ENCODE measurements at regions not wholly inside any gene's neighbourhood (a gene's known extent, or its start where the extent isn't known, plus 50 kb on each side); places are given as distances from the start of the nearest gene placed in this dataset.

DNA sequence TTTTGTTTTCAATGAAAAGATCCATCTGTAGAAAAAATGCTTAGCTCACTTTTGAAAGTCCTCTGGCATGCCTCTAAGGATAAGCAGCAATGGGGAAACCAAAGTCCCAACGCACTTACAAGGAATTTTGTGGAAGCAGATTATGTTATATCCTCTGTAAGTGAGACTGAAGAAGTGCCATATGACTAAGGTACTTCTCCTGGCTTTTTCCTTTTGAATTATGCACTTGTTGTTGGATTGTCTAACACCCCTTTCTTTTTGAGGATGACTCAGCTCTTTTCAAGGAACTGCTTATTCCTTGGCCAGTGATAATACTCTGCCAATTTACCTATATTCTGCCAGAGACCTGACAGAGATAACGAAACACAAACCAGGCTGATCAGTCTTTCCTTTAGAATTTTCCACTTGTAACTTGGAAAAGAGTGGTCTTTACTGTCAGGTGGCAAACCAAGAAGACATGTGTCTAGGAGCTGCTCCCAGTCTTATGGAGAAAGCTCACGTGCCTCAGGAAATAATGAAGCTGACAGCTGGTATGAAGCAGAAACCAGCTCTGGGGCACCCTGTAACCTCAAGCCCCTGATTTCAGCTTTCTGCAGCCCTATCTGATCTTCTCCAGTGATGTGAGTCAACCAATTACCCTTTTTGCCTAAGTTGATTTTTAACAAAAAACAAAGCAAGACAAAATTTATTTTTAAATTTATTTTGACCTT is 290.8 kb upstream of the FBXL7 start:
- peak; percentile 83 for DNase-seq (ENCODE audit: low spot score)

- DNase-seq (ENCODE audit: low spot score), result no peak
These were observed 293.8 kb upstream of the FBXL7 start for GRCh38 chr5:15206133-15206532.

DNA sequence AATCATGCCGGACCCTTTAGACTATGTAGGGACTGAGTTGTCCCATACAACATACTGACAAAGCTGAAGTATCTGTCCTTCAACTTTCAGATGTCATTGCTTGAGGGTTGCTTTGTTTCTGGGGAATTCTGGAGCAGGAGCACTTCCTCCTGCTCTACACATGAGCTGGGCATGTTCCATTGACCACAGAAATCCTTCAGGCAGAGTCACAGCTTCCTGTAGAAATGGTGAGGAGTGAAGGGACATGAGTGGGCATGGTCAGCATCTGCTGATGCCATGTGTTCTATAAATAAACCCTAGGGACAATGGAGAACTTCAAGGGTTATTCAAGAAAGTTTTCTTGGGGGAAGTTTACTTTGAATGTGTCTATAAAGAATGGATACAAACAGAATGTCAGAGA is 296.6 kb upstream of the FBXL7 start:
- DNase-seq (ENCODE audit: low spot score), result no peak

DNA sequence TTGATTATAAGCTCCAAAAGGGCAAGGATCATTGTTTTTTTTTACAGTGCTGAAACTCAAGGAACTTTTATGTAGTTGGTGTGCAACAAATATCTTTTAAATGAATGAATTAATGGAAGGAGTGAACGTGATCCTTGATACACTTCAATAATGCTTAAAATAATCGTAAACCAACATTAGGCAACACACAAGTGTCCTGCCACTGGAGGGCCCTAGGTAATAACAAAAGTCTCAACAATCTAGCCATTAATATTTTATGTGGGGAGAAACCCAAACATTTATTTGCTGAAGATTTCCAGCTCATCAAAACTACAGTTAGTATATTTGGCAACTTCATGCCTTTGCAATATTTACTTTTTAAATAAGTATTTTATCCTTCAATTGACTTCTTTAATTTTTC is 309.0 kb upstream of the FBXL7 start:
- no peak for DNase-seq (ENCODE audit: low spot score)

- DNase-seq (ENCODE audit: low spot score), result no peak
These were observed 311.9 kb upstream of the ANKH start for GRCh38 chr5:15183520-15183919.

GRCh38 chr5:15170173-15170572 is 298.6 kb upstream of the ANKH start:
- DNase-seq (ENCODE audit: low spot score), result no peak

GRCh38 chr5:15168358-15168757 is 296.8 kb upstream of the ANKH start:
- peak; percentile 5 for DNase-seq (ENCODE audit: low spot score)

- no peak for DNase-seq (ENCODE audit: low spot score)
These were observed 288.5 kb upstream of the ANKH start for GRCh38 chr5:15160091-15160490.

GRCh38 chr5:15159606-15160005 is 288.0 kb upstream of the ANKH start:
- no peak for DNase-seq (ENCODE audit: low spot score)

- DNase-seq (ENCODE audit: low spot score), result no peak
These were observed 270.9 kb upstream of the ANKH start for GRCh38 chr5:15142458-15142857.

DNA sequence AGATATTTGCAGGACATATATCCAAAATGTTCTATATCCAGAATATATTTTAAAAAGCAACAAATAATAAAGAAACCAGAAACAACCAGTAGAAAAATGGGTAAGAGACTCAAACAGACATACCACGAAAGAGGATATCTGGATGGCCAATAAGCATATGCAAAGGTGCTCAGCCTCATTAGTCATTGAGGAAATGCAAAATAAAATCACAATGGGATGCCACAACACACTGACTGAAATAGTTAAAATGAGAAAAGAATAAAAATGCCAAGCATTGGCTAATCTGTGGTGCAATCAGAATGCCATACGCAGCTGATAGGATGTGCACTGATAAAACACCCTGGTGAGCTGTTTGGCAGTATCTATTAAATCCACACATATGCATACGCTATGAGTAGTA is 265.8 kb upstream of the ANKH start:
- no peak for DNase-seq (ENCODE audit: low spot score)

DNA sequence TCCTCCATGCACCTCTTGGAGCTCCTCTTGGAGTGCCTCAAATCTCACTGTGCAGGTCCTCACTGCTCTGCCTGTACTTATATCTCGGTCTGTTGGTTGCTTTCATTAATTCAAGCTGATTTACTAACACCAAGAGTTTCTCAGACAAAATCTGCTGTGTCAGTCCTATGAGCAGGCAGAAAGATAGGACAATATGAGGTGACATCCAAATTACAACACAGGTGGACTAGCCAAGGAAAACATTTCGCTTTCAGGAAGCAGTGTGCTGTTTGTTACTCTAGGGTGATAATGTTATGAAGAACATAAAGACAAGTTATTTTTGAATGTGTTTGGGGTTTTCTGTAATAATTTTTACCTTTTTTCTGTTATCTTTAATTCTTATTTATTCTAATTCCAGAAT is 264.1 kb upstream of the ANKH start:
- no peak for DNase-seq (ENCODE audit: low spot score)

GRCh38 chr5:15133456-15133965 is 261.9 kb upstream of the ANKH start:
- no peak for DNase-seq (ENCODE audit: low spot score)

DNA sequence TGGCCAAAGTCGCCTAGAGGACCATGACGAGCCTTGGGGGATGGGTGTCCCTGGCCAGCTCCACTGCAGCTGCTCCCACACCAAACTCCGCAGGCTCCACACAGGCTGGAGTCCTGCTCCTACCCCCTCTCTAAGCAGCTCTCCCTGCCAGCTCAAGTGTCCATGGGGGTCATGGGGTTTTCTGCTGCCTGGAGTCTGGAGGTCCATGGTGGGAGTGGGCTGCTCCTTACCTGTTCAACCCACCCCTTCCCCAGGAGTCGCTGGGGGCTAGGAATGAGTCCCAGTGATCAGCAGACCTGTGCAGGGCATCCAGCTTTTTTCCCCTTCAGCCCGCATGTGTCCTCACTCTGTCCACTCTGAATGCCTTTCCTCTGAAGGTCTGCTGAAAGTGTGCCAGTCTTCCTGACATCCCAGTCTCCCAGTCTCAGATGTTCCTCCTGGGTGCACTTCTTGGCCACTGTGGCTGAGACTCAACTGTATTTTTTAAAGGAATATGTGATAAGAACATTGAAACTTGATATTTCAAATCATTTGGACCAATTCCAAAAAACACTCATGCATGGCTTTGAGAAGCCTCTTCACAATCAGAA is 261.3 kb upstream of the ANKH start:
- no peak for DNase-seq (ENCODE audit: low spot score)

DNA sequence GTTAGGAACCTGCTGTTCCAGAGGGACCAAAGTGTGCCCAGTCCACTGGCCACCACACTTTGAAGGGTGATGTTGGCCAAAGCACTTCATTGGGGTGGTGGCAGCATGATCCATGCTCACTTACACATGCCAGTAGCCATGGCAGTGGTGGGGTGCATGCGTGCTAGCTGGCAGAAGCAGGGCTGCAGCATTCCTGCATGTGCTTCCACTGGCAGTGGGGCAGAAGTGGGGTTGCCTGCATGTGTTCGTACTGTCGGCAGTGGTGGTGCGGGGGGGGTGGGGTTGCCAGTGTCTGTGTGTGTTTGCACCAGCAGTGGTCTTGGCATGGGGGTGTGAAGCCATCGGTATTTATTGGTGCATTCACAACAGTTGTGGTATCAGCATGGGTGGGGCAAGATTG is 260.3 kb upstream of the ANKH start:
- DNase-seq (ENCODE audit: low spot score), result no peak

GRCh38 chr5:15124871-15125568 is 253.4 kb upstream of the ANKH start:
- no peak for DNase-seq (ENCODE audit: low spot score)

GRCh38 chr5:15124461-15124860 is 252.9 kb upstream of the ANKH start:
- DNase-seq (ENCODE audit: low spot score), result no peak

DNA sequence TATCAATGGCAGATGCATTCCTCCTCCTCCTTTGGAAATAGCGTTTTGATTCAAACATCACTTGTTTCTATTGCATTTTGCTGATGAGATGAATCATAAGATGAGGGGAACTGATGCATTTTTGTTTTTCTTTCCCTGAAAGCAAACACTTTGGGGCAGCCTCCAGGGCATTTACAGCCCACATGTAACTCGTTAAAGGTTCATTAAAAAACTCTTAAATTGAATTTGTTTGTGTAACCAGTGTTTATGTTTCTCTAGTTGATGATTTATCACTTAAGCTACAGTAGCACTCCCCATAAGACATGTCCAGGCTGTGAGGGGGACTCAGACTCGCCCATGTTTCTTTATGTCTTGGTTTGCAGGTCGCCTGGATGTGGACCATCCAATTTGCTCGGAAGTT is 246.1 kb upstream of the ANKH start:
- peak; percentile 32 for DNase-seq (ENCODE audit: low spot score)

GRCh38 chr5:15116996-15117395 is 245.4 kb upstream of the ANKH start:
- DNase-seq (ENCODE audit: low spot score), result no peak

GRCh38 chr5:15106530-15107283 is 235.1 kb upstream of the ANKH start:
- no peak for DNase-seq (ENCODE audit: low spot score)

GRCh38 chr5:15105799-15106393 is 234.3 kb upstream of the ANKH start:
- peak; percentile 75 for DNase-seq (ENCODE audit: low spot score)

DNA sequence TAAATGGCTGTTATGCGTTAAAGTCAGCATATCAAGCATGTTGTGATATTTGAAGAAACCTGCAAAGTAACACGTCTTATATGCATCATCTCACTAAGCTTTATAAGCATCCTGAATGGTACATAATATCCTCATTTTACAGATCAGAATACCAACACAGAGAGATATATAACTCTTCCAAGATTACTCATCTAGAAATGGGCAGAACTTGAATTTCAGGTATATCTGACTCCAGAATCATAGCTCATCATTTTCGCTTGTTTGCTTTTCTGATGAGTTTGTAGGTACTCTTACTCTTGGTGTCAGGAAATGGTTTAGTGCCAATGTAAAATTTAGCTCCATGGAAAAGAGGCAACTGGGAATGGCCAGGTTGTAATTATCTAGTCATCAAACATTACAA is 232.3 kb upstream of the ANKH start:
- no peak for DNase-seq (ENCODE audit: low spot score)

Data from SK-N-DZ (cell line).